ENCODE measurements at regions not wholly inside any gene's neighbourhood (a gene's known extent, or its start where the extent isn't known, plus 50 kb on each side); places are given as distances from the start of the nearest gene placed in this dataset.
"Not testable (repeated sequence)": the region's sequence is repeated elsewhere in the genome, so short reads cannot be mapped to it uniquely, and the experiment has no call there.

DNA sequence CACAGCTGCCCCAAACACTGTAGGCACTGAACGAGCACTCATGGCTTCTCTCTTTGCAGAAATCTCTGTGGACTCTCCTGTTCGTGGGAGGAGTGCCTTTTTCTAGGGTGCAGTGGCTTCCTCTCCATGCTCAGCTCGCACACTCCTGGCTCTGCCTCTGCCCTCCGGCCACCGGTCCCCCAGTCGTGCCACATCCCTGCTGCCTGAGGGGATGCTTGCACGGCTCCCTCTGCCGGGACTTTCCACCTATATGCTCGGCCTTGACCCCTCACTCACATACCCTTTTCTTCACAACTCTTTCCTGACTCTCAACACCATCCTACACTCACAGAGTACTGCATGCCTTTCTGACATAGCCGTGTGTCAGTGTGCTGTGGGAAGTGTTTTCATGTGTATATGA is 845.6 kb upstream of the TPTE start:
- TF ChIP-seq, protein P1, sequence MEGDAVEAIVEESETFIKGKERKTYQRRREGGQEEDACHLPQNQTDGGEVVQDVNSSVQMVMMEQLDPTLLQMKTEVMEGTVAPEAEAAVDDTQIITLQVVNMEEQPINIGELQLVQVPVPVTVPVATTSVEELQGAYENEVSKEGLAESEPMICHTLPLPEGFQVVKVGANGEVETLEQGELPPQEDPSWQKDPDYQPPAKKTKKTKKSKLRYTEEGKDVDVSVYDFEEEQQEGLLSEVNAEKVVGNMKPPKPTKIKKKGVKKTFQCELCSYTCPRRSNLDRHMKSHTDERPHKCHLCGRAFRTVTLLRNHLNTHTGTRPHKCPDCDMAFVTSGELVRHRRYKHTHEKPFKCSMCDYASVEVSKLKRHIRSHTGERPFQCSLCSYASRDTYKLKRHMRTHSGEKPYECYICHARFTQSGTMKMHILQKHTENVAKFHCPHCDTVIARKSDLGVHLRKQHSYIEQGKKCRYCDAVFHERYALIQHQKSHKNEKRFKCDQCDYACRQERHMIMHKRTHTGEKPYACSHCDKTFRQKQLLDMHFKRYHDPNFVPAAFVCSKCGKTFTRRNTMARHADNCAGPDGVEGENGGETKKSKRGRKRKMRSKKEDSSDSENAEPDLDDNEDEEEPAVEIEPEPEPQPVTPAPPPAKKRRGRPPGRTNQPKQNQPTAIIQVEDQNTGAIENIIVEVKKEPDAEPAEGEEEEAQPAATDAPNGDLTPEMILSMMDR (IDR thresholded peaks at IDR 0.05; ENCODE audit: insufficient read depth, low read length, poor library complexity, severe bottlenecking) = not testable (repeated sequence)
- TF ChIP-seq EZH2phosphoT487 (conservative IDR thresholded peaks at IDR 0.05; ENCODE audit: low read length) = not testable (repeated sequence)
